GM23248 (cell line): ENCODE measurements at regions not wholly inside any gene's neighbourhood (a gene's known extent, or its start where the extent isn't known, plus 50 kb on each side); places are given as distances from the start of the nearest gene placed in this dataset.
A peak's percentile ranks its signal among the peaks of the same experiment; 100 is the strongest.

Experiments used
- DNase-seq: peaks from one replicate; pipeline ENCODE4 v3.0.0-alpha.2; 2015
- H2AFZ ChIP-seq: fragments of 200-600 bp; sonication (generic); 2 replicates; pipeline ENCODE4 v1.6.1; 2016; ENCODE audit warnings: antibody characterized with exemption
- H3F3A ChIP-seq: fragments of 200-600 bp; sonication (generic); 2 replicates; pipeline ENCODE4 v1.6.1; 2016; ENCODE audit warnings: mild to moderate bottlenecking, antibody characterized with exemption, mixed run types; ENCODE audit not compliant: insufficient read depth
- H3K27ac ChIP-seq: fragments of 200-600 bp; sonication (generic); 2 replicates; pipeline ENCODE4 v1.5.1; 2016; ENCODE audit warnings: mild to moderate bottlenecking
- H3K27me3 ChIP-seq: fragments of 200-600 bp; sonication (generic); replicated peaks from 2 replicates; pipeline ENCODE4 v1.6.1; 2016; ENCODE audit warnings: mild to moderate bottlenecking; ENCODE audit not compliant: insufficient read depth
- H3K36me3 ChIP-seq: fragments of 200-600 bp; sonication (generic); 2 replicates; pipeline ENCODE4 v1.6.1; 2016; ENCODE audit warnings: low read depth, mild to moderate bottlenecking
- H3K4me1 ChIP-seq: fragments of 200-600 bp; sonication (generic); 2 replicates; pipeline ENCODE4 v1.6.1; 2016; ENCODE audit warnings: mild to moderate bottlenecking; ENCODE audit not compliant: insufficient read depth
- H3K4me2 ChIP-seq: fragments of 200-600 bp; sonication (generic); one replicate; pipeline ENCODE4 v1.6.1; 2016; ENCODE audit warnings: mild to moderate bottlenecking; ENCODE audit not compliant: unreplicated experiment
- H3K4me3 ChIP-seq: fragments of 200-600 bp; sonication (generic); 2 replicates; pipeline ENCODE4 v1.5.1; 2016; ENCODE audit warnings: mild to moderate bottlenecking
- H3K79me2 ChIP-seq: fragments of 200-600 bp; sonication (generic); 2 replicates; pipeline ENCODE4 v1.6.1; 2016; ENCODE audit warnings: mild to moderate bottlenecking; ENCODE audit not compliant: insufficient read depth
- H3K9ac ChIP-seq: fragments of 200-600 bp; sonication (generic); 2 replicates; pipeline ENCODE4 v1.6.1; 2016; ENCODE audit warnings: mild to moderate bottlenecking
- H3K9me2 ChIP-seq: fragments of 200-600 bp; sonication (generic); 2 replicates; pipeline ENCODE4 v1.6.1; 2016; ENCODE audit warnings: mixed run types, mild to moderate bottlenecking, moderate library complexity; ENCODE audit not compliant: insufficient read depth
- H3K9me3 ChIP-seq: fragments of 200-600 bp; sonication (generic); one replicate; pipeline ENCODE4 v1.6.1; 2017; ENCODE audit warnings: low read depth
- H4K20me1 ChIP-seq: fragments of 200-600 bp; sonication (generic); 2 replicates; pipeline ENCODE4 v1.6.0; 2016; ENCODE audit not compliant: insufficient read depth
- EZH2 ChIP-seq: fragments of 200-600 bp; sonication (generic); IDR thresholded peaks from 2 replicates; pipeline ENCODE4 v1.6.1; 2018; ENCODE audit warnings: antibody characterized with exemption, mild to moderate bottlenecking; ENCODE audit not compliant: insufficient read depth, poor library complexity, severe bottlenecking
- EZH2phosphoT487 ChIP-seq: fragments of 200-600 bp; sonication (generic); IDR thresholded peaks from 2 replicates; pipeline ENCODE4 v1.6.1; 2018; ENCODE audit warnings: antibody characterized with exemption, moderate library complexity, mild to moderate bottlenecking, low read depth; ENCODE audit not compliant: insufficient read depth
- WGBS, 2 experiments: methylation state at CpG; one replicate each; pipeline ENCODE4 v1.1.6; 2015 to 2017; ENCODE audit warnings: low lambda C conversion rate in 2 of 2, low coverage in 1 of 2; ENCODE audit errors: missing lambda C conversion rate in 2 of 2; 5-methylcytosine and 5-hydroxymethylcytosine counted together
- in situ Hi-C: fragments of 300-500 bp; cut with MboI; formaldehyde crosslinking; loops from 2 replicates; pipeline ENCODE4 v1.15.0; 2020

- no peak for DNase-seq
- Histone ChIP-seq H2AFZ (no peak overlapping the region), H3K4me2 (no peak overlapping the region), H3F3A (no peaks in the 10 kb centered on the region), H3K79me2 (no peaks in the 10 kb centered on the region), H4K20me1 (no peaks in the 10 kb centered on the region), H3K4me3 (no peak overlapping the region), H3K4me1 (no peaks in the 10 kb centered on the region), H3K9me2 (no peaks in the 10 kb centered on the region), H3K36me3 (no peaks in the 10 kb centered on the region), H3K9me3 (no peaks in the 10 kb centered on the region), H3K9ac (no peak overlapping the region), H3K27ac (no peak overlapping the region), H3K27me3 (no peaks in the 10 kb centered on the region)
- no peak for TF ChIP-seq EZH2
- no peak for TF ChIP-seq EZH2phosphoT487
- in situ Hi-C loops, result no loop called here
- 58 to 61% methylated on average over 8 of the region's 8 CpGs for WGBS, 2 experiments
Observed at GRCh38 chrX:129116676-129117470, 406.4 kb downstream of the SMARCA1 start.

- Histone ChIP-seq H3K4me3 (no peak overlapping the region), H2AFZ (no peak overlapping the region), H4K20me1 (no peaks in the 10 kb centered on the region), H3K4me2 (no peak overlapping the region), H3K9me2 (no peaks in the 10 kb centered on the region), H3K27me3 (no peaks in the 10 kb centered on the region), H3K9me3 (no peaks in the 10 kb centered on the region), H3K27ac (no peak overlapping the region), H3K79me2 (no peaks in the 10 kb centered on the region), H3F3A (no peaks in the 10 kb centered on the region), H3K36me3 (no peaks in the 10 kb centered on the region), H3K4me1 (no peaks in the 10 kb centered on the region), H3K9ac (no peak overlapping the region)
- no peak for DNase-seq
- in situ Hi-C loops, result no loop called here
- WGBS, 2 experiments, result 0 to 20% methylated on average over 1 of the region's 1 CpG
- TF ChIP-seq EZH2 (no peak), EZH2phosphoT487 (no peak)
Observed at GRCh38 chrX:129115935-129116334, 407.4 kb downstream of the SMARCA1 start.

DNA sequence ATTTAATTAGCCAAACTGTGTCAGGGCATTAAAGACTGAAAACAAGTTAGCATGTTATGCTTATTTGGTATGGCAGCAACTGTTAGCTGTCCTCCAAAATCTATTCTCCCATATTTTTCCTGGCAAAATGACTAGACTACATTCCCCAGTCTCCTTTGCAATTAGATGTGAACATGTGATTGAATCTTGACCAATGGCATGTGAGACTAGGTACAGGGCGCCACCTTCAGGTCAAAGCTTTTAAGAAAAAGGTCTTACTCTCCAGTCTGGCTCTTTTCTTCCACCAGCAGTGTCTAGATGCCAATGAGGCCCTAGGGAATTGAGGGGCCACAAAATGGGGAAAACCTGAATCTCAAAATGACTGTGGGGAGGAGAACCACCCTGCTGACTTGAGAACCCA is 408.2 kb downstream of the SMARCA1 start:
- Histone ChIP-seq H3K27ac (no peak overlapping the region), H3K4me1 (no peaks in the 10 kb centered on the region), H3K4me3 (no peak overlapping the region), H3K79me2 (no peaks in the 10 kb centered on the region), H3K9me2 (no peaks in the 10 kb centered on the region), H3K9me3 (no peaks in the 10 kb centered on the region), H2AFZ (no peak overlapping the region), H3K36me3 (no peaks in the 10 kb centered on the region), H3F3A (no peaks in the 10 kb centered on the region), H3K4me2 (no peak overlapping the region), H3K27me3 (no peaks in the 10 kb centered on the region), H4K20me1 (no peaks in the 10 kb centered on the region), H3K9ac (no peak overlapping the region)
- WGBS, 2 experiments, result 0% methylated on average over 1 of the region's 1 CpG
- TF ChIP-seq EZH2phosphoT487 (no peak), EZH2 (no peak)
- DNase-seq, result peak; percentile 16
- in situ Hi-C loops, result no loop called here

- Histone ChIP-seq H3K27ac (no peak overlapping the region), H3K9me3 (no peaks in the 10 kb centered on the region), H3K36me3 (no peaks in the 10 kb centered on the region), H3K79me2 (no peaks in the 10 kb centered on the region), H3F3A (no peaks in the 10 kb centered on the region), H2AFZ (no peak overlapping the region), H3K27me3 (no peaks in the 10 kb centered on the region), H4K20me1 (no peaks in the 10 kb centered on the region), H3K4me2 (no peak overlapping the region), H3K4me1 (no peaks in the 10 kb centered on the region), H3K4me3 (no peak overlapping the region), H3K9ac (no peak overlapping the region), H3K9me2 (no peaks in the 10 kb centered on the region)
- 53 to 61% methylated on average over 15 of the region's 15 CpGs for WGBS, 2 experiments
- TF ChIP-seq EZH2 (no peak), EZH2phosphoT487 (no peak)
- in situ Hi-C loops, result no loop called here
- DNase-seq, result no peak
Observed at GRCh38 chrX:129111081-129111798, 412.1 kb downstream of the SMARCA1 start.
